Activated CD8-positive, alpha-beta T cell treated with anti-CD3 and anti-CD28 coated beads for 36 hours (primary cell): ENCODE measurements at regions not wholly inside any gene's neighbourhood (a gene's known extent, or its start where the extent isn't known, plus 50 kb on each side); places are given as distances from the start of the nearest gene placed in this dataset.

Experiments used
- ATAC-seq: fragments of 200-7000 bp; cut with Tn5 transposase; one replicate; pipeline ENCODE4 v1.10.0; 2021; ENCODE audit warnings: mild to moderate bottlenecking, moderate library complexity
- CTCF ChIA-PET: fragments of 350-600 bp; sonication (Branson Sonifier 250); formaldehyde crosslinking; loops from one replicate; lab custom pipeline; 2021; ENCODE audit warnings: antibody characterized with exemption; lab: Charles Lee
- POLR2A ChIA-PET: fragments of 350-600 bp; sonication (Branson Sonifier 250); formaldehyde crosslinking; loops from one replicate; lab custom pipeline; 2021; ENCODE audit warnings: antibody characterized with exemption; lab: Charles Lee
- DNase-seq: peaks from one replicate; pipeline ENCODE4 v3.0.0-alpha.2; 2020
- H3K27ac Mint-ChIP-seq: one replicate; pipeline ENCODE4 v1.8.0; 2021; ENCODE audit warnings: mild to moderate bottlenecking, mixed read lengths
- H3K27me3 Mint-ChIP-seq: one replicate; pipeline ENCODE4 v1.8.0; 2021; ENCODE audit warnings: mixed read lengths
- H3K36me3 Mint-ChIP-seq: one replicate; pipeline ENCODE4 v1.8.0; 2021; ENCODE audit warnings: low read depth, mixed read lengths
- H3K4me1 Mint-ChIP-seq: one replicate; pipeline ENCODE4 v1.8.0; 2021; ENCODE audit warnings: low read depth, mixed read lengths
- H3K4me3 Mint-ChIP-seq: one replicate; pipeline ENCODE4 v1.8.0; 2021; ENCODE audit warnings: mild to moderate bottlenecking, moderate library complexity, mixed read lengths
- H3K9me3 Mint-ChIP-seq: one replicate; pipeline ENCODE4 v1.8.0; 2021; ENCODE audit warnings: mixed read lengths
- intact Hi-C: fragments of 100-400 bp; cut with micrococcal nuclease; formaldehyde crosslinking; loops from one replicate; pipeline ENCODE4 v1.10.0; 2022
- TF ChIP-seq, protein P1 (sequence below): fragments of 200-600 bp; IDR thresholded peaks from one replicate; pipeline ENCODE4 v1.8.0; 2022; ENCODE audit warnings: antibody characterized with exemption, mild to moderate bottlenecking

GRCh38 chr7:68682910-68683309 lies 915.4 kb upstream of the AUTS2 start:
- no peaks in the 10 kb centered on the region for H3K4me1 Mint-ChIP-seq
- H3K27ac Mint-ChIP-seq = no peak overlapping the region
- ATAC-seq (no peak), DNase-seq (no peak)
- H3K27me3 Mint-ChIP-seq = no peaks in the 10 kb centered on the region
- TF ChIP-seq, protein P1, sequence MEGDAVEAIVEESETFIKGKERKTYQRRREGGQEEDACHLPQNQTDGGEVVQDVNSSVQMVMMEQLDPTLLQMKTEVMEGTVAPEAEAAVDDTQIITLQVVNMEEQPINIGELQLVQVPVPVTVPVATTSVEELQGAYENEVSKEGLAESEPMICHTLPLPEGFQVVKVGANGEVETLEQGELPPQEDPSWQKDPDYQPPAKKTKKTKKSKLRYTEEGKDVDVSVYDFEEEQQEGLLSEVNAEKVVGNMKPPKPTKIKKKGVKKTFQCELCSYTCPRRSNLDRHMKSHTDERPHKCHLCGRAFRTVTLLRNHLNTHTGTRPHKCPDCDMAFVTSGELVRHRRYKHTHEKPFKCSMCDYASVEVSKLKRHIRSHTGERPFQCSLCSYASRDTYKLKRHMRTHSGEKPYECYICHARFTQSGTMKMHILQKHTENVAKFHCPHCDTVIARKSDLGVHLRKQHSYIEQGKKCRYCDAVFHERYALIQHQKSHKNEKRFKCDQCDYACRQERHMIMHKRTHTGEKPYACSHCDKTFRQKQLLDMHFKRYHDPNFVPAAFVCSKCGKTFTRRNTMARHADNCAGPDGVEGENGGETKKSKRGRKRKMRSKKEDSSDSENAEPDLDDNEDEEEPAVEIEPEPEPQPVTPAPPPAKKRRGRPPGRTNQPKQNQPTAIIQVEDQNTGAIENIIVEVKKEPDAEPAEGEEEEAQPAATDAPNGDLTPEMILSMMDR = no peak
- H3K36me3 Mint-ChIP-seq = no peaks in the 10 kb centered on the region
- CTCF ChIA-PET = no interaction called here
- POLR2A ChIA-PET = no interaction called here
- H3K9me3 Mint-ChIP-seq = peaks cover 15% of the 10 kb centered on the region
- H3K4me3 Mint-ChIP-seq = no peak overlapping the region
- intact Hi-C loops = no loop called here

- Mint-ChIP-seq H3K4me1 (no peaks in the 10 kb centered on the region), H3K36me3 (no peaks in the 10 kb centered on the region), H3K27me3 (no peaks in the 10 kb centered on the region), H3K4me3 (no peak overlapping the region), H3K9me3 (peaks cover 12% of the 10 kb centered on the region), H3K27ac (no peak overlapping the region)
- ChIA-PET CTCF (no interaction called here), POLR2A (no interaction called here)
- intact Hi-C loops = no loop called here
- no peak for DNase-seq
- no peak for ATAC-seq
- TF ChIP-seq, protein P1 = no peak
Measured at GRCh38 chr7:68684246-68684839, 913.9 kb upstream of the AUTS2 start.

GRCh38 chr7:68684996-68685395 lies 913.3 kb upstream of the AUTS2 start:
- no peak for ATAC-seq
- no peak overlapping the region for H3K4me3 Mint-ChIP-seq
- no peak overlapping the region for H3K27ac Mint-ChIP-seq
- DNase-seq = no peak
- H3K9me3 Mint-ChIP-seq = peaks cover 9% of the 10 kb centered on the region
- H3K36me3 Mint-ChIP-seq = no peaks in the 10 kb centered on the region
- H3K4me1 Mint-ChIP-seq = no peaks in the 10 kb centered on the region
- ChIA-PET CTCF (no interaction called here), POLR2A (no interaction called here)
- no peaks in the 10 kb centered on the region for H3K27me3 Mint-ChIP-seq
- TF ChIP-seq, protein P1 = no peak
- intact Hi-C loops = no loop called here

DNA sequence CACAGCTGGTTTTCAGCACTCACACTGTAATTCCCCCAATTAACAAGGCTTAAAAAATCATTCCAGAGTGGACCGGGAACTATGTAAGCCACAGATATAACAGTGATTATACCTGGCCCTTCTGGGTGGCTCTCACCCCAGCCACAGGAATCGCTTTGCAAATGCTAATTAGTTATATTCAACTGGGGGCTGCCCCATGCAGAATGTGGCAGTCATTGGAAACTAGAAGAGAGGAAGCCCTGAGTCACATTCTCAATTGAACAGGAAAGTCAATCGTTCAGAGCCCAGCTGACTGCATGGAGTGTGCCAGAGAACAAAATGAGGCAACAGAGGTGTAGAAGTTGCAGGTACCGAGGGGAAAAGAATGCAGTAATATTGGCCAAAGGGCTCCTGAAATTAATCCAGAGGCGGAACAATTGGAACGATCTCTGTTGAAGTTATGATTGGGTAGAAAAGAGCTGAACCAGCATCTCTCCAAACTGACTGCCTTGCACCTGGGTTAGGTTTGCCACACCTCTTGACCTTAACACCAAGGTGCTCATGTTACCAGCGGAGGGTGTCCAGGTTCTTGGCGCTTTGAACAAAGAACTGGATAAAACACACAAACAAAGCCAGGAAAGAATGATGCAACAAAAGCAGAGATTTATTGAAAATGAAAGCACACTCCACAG lies 909.7 kb upstream of the AUTS2 start:
- TF ChIP-seq, protein P1 = no peak
- H3K27me3 Mint-ChIP-seq = no peaks in the 10 kb centered on the region
- H3K27ac Mint-ChIP-seq = no peak overlapping the region
- ChIA-PET CTCF (no interaction called here), POLR2A (no interaction called here)
- no peak for ATAC-seq
- intact Hi-C loops = no loop called here
- no peak for DNase-seq
- H3K9me3 Mint-ChIP-seq = peaks cover 9% of the 10 kb centered on the region
- no peaks in the 10 kb centered on the region for H3K36me3 Mint-ChIP-seq
- no peak overlapping the region for H3K4me3 Mint-ChIP-seq
- H3K4me1 Mint-ChIP-seq = no peaks in the 10 kb centered on the region

- ATAC-seq = no peak
Measured at GRCh38 chr7:68689087-68689433, 909.2 kb upstream of the AUTS2 start.

More at GRCh38 chr7:68689087-68689433, 909.2 kb upstream of the AUTS2 start:
- H3K9me3 Mint-ChIP-seq = peaks cover 9% of the 10 kb centered on the region
- H3K36me3 Mint-ChIP-seq = no peaks in the 10 kb centered on the region
- TF ChIP-seq, protein P1 = no peak
- ChIA-PET CTCF (no interaction called here), POLR2A (no interaction called here)
- DNase-seq = no peak
- H3K4me1 Mint-ChIP-seq = no peaks in the 10 kb centered on the region
- H3K27me3 Mint-ChIP-seq = no peaks in the 10 kb centered on the region
- no peak overlapping the region for H3K4me3 Mint-ChIP-seq
- intact Hi-C loops = no loop called here
- H3K27ac Mint-ChIP-seq = no peak overlapping the region
